Adipocyte (in vitro differentiated cells): ENCODE measurements at regions not wholly inside any gene's neighbourhood (a gene's known extent, or its start where the extent isn't known, plus 50 kb on each side); places are given as distances from the start of the nearest gene placed in this dataset.

Source experiments
- DNase-seq: peaks from one replicate; pipeline ENCODE4 v3.0.0-alpha.2; 2015; ENCODE audit warnings: low read depth
- H3K27me3 ChIP-seq: replicated peaks from 2 replicates; pipeline ENCODE4 v1.7.0; 2013; ENCODE audit warnings: mild to moderate bottlenecking, low read length, moderate library complexity; ENCODE audit not compliant: control insufficient read depth, insufficient read depth
- H3K36me3 ChIP-seq: 2 replicates; pipeline ENCODE4 v1.7.0; 2013; ENCODE audit warnings: low read length, mild to moderate bottlenecking, moderate library complexity; ENCODE audit not compliant: control insufficient read depth, insufficient read depth, severe bottlenecking
- H3K4me1 ChIP-seq: 2 replicates; pipeline ENCODE4 v1.7.0; 2013; ENCODE audit warnings: mild to moderate bottlenecking, low read length, moderate library complexity; ENCODE audit not compliant: control insufficient read depth, insufficient read depth
- H3K4me3 ChIP-seq: 2 replicates; pipeline ENCODE4 v1.7.0; 2013; ENCODE audit warnings: mild to moderate bottlenecking, low read length, moderate library complexity
- H3K9ac ChIP-seq: 2 replicates; pipeline ENCODE4 v1.7.0; 2013; ENCODE audit warnings: mild to moderate bottlenecking, low read length, moderate library complexity
- H3K9me3 ChIP-seq: 2 replicates; pipeline ENCODE4 v1.7.0; 2013; ENCODE audit warnings: mild to moderate bottlenecking, low read length, moderate library complexity; ENCODE audit not compliant: control insufficient read depth

DNA sequence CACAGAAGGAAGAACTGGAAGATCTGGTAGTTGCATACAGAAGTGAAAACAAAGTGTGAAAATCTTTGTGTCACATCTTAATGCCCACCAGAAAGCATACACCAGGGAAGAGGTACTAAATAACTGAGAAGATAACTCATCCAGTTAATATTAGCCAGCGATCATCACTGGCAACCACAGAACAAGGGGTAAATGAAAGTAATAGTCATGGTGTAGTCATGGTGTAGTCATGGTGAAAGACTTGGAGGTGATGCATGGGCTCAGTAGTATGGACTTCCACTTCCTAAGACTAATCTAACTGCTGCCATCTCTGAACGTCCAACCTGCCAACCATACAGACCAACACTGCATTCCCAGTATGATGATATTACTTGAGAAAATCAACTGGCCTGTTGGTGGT lies 481.2 kb upstream of the NR5A2 start:
- no peaks in the 10 kb centered on the region for H3K27me3 ChIP-seq
- no peak overlapping the region for H3K4me3 ChIP-seq
- H3K36me3 ChIP-seq, result no peaks in the 10 kb centered on the region
- H3K9me3 ChIP-seq, result no peaks in the 10 kb centered on the region
- no peak for DNase-seq
- no peak overlapping the region for H3K9ac ChIP-seq
- H3K4me1 ChIP-seq, result no peaks in the 10 kb centered on the region

DNA sequence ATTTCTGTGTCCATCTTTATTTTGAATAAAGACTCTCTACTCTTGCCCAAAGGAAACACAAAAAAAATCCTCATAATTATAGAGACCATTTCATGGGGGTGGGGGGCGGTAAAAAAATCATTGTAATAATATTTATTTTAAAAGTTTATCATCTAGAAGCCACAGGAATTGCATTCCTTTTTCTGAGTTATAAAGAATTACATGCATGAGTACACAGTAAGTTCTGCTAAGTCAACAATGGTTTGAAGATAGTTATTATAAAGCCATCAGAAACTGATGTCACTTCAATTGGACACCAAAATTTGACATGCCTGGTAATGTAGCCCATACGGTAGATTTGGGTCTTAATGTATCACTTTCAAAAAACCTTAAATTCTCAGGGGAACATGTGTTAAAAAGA lies 478.1 kb upstream of the NR5A2 start:
- Histone ChIP-seq H3K9me3 (no peaks in the 10 kb centered on the region), H3K9ac (no peak overlapping the region), H3K27me3 (no peaks in the 10 kb centered on the region), H3K4me1 (no peaks in the 10 kb centered on the region), H3K4me3 (no peak overlapping the region), H3K36me3 (no peaks in the 10 kb centered on the region)
- DNase-seq, result peak; percentile 30

GRCh38 chr1:199550199-199551065 lies 477.1 kb upstream of the NR5A2 start:
- peak; percentile 74 for DNase-seq
- Histone ChIP-seq H3K9ac (no peak overlapping the region), H3K9me3 (no peaks in the 10 kb centered on the region), H3K4me3 (no peak overlapping the region), H3K27me3 (no peaks in the 10 kb centered on the region), H3K36me3 (no peaks in the 10 kb centered on the region), H3K4me1 (no peaks in the 10 kb centered on the region)

GRCh38 chr1:199551967-199552565 lies 475.4 kb upstream of the NR5A2 start:
- DNase-seq, result peak; percentile 92
- Histone ChIP-seq H3K4me1 (no peaks in the 10 kb centered on the region), H3K36me3 (no peaks in the 10 kb centered on the region), H3K27me3 (no peaks in the 10 kb centered on the region), H3K4me3 (no peak overlapping the region), H3K9ac (no peak overlapping the region), H3K9me3 (no peaks in the 10 kb centered on the region)

DNA sequence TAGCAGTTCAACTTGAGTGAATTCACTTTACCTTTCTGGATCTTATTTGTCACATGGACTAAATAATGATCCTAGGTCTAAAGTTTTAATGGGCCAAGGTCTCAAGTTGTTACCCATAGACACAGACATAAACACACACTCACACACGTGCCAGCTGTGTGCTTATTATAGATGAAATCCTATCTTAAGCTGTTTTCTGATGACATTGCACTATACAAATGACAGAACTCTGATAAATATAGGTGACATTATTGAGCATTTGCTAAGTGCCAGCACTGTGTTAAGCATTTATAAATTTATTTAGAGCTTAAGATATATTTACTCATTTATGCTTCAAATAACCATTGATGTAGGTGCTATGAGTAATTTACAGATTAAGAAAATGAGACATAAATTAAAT lies 474.4 kb upstream of the NR5A2 start:
- H3K27me3 ChIP-seq, result no peaks in the 10 kb centered on the region
- DNase-seq, result no peak

GRCh38 chr1:199561334-199561733 lies 466.2 kb upstream of the NR5A2 start:
- Histone ChIP-seq H3K27me3 (no peaks in the 10 kb centered on the region), H3K9ac (no peak overlapping the region), H3K9me3 (no peaks in the 10 kb centered on the region), H3K4me3 (no peak overlapping the region), H3K4me1 (no peaks in the 10 kb centered on the region), H3K36me3 (no peaks in the 10 kb centered on the region)
- no peak for DNase-seq

More for the DNA sequence above, 474.4 kb upstream of the NR5A2 start:
- Histone ChIP-seq H3K4me3 (no peak overlapping the region), H3K4me1 (no peaks in the 10 kb centered on the region), H3K36me3 (no peaks in the 10 kb centered on the region), H3K9me3 (no peaks in the 10 kb centered on the region), H3K9ac (no peak overlapping the region)

GRCh38 chr1:199573047-199573446 lies 454.5 kb upstream of the NR5A2 start:
- H3K9me3 ChIP-seq, result no peaks in the 10 kb centered on the region
- H3K36me3 ChIP-seq, result no peaks in the 10 kb centered on the region
- no peaks in the 10 kb centered on the region for H3K4me1 ChIP-seq
- no peak overlapping the region for H3K4me3 ChIP-seq
- peak; percentile 21 for DNase-seq
- H3K9ac ChIP-seq, result no peak overlapping the region
- H3K27me3 ChIP-seq, result peaks cover 7% of the 10 kb centered on the region

- DNase-seq, result no peak
- H3K27me3 ChIP-seq, result peaks cover 3% of the 10 kb centered on the region
- no peak overlapping the region for H3K9ac ChIP-seq
- H3K9me3 ChIP-seq, result no peaks in the 10 kb centered on the region
- H3K4me3 ChIP-seq, result no peak overlapping the region
- no peaks in the 10 kb centered on the region for H3K36me3 ChIP-seq
- no peaks in the 10 kb centered on the region for H3K4me1 ChIP-seq
These were observed 452.6 kb upstream of the NR5A2 start for GRCh38 chr1:199574950-199575349.

DNA sequence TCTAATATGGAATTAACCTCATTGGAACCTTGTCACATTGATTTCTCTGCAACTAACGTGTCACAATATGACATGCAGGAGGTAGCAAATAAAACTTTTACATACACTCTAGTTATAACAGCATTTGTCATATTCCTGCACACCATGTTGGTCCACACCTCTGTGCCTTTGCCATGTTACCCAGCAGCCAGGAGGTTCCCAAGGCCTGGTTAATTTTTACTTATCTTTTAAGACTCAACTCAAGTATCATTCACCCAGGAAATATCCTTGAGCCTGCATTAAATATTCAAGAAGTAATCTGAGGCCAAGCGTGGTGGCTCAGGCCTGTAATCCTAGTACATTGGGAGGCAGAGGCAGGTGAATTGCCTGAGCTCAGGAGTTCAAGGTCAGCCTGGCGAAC lies 447.2 kb upstream of the NR5A2 start:
- no peak for DNase-seq
- Histone ChIP-seq H3K9ac (no peak overlapping the region), H3K4me3 (no peak overlapping the region), H3K4me1 (no peaks in the 10 kb centered on the region), H3K9me3 (no peaks in the 10 kb centered on the region), H3K36me3 (no peaks in the 10 kb centered on the region), H3K27me3 (no peaks in the 10 kb centered on the region)

DNA sequence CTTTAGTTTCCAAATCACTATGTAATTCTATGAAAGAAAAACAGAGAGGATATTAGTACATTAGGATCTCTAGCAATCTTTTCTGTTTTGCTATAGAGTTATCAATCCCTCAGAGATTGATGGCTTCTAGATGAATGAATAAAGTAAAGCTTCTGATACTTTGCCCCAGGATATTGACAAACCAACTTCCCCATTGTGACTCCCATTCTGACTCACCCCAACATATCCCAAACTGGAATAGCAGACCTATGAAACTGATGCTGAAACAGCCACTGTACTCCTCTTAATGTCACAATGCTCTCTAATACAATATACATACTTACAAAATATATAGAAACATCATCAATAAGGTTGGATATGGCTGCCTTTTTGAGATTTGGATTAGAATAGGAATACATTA lies 442.1 kb upstream of the NR5A2 start:
- no peak overlapping the region for H3K4me3 ChIP-seq
- no peaks in the 10 kb centered on the region for H3K27me3 ChIP-seq
- no peak for DNase-seq
- H3K4me1 ChIP-seq, result no peaks in the 10 kb centered on the region
- H3K9ac ChIP-seq, result no peak overlapping the region
- no peaks in the 10 kb centered on the region for H3K9me3 ChIP-seq
- H3K36me3 ChIP-seq, result no peaks in the 10 kb centered on the region

DNA sequence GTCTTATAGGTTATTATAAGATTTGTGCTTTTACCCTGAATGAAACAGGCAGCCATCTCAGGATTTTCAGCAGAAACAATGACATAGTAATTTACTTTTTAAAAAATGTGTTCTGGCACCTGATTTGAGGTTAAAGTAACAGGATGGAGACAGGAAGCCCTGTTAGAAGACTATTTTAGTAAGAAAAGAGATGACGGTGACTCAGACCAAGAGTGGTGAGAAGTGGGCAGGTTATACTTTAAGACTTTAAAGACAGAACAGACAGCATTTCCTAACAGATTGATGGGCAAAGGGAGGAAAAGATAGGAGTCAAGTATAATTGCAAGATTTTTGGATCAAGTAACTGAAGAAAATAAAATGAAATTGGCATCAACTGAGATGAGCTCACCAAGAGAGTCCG lies 436.8 kb upstream of the NR5A2 start:
- no peak overlapping the region for H3K4me3 ChIP-seq
- no peaks in the 10 kb centered on the region for H3K4me1 ChIP-seq
- H3K9me3 ChIP-seq, result no peaks in the 10 kb centered on the region
- H3K27me3 ChIP-seq, result no peaks in the 10 kb centered on the region
- no peak for DNase-seq
- no peak overlapping the region for H3K9ac ChIP-seq
- no peaks in the 10 kb centered on the region for H3K36me3 ChIP-seq
